Activated CD4-positive, alpha-beta memory T cell treated with anti-CD3 and anti-CD28 coated beads for 36 hours (primary cell): ENCODE measurements at regions not wholly inside any gene's neighbourhood (a gene's known extent, or its start where the extent isn't known, plus 50 kb on each side); places are given as distances from the start of the nearest gene placed in this dataset.

Experiments used
- CTCF ChIA-PET: fragments of 350-600 bp; sonication (Branson Sonifier 250); formaldehyde crosslinking; loops from one replicate; lab custom pipeline; 2021; ENCODE audit warnings: antibody characterized with exemption, inconsistent platforms; lab: Charles Lee
- POLR2A ChIA-PET: fragments of 350-600 bp; sonication (Branson Sonifier 250); formaldehyde crosslinking; loops from one replicate; lab custom pipeline; 2021; ENCODE audit warnings: antibody characterized with exemption; lab: Charles Lee
- DNase-seq: peaks from one replicate; pipeline ENCODE4 v3.0.0-alpha.2; 2020
- H3K27ac Mint-ChIP-seq: one replicate; pipeline ENCODE4 v1.8.0; 2021; ENCODE audit warnings: mixed read lengths
- H3K27me3 Mint-ChIP-seq: one replicate; pipeline ENCODE4 v1.8.0; 2021; ENCODE audit warnings: mixed read lengths
- H3K36me3 Mint-ChIP-seq: one replicate; pipeline ENCODE4 v1.8.0; 2021; ENCODE audit warnings: mixed read lengths
- H3K4me1 Mint-ChIP-seq: one replicate; pipeline ENCODE4 v1.8.0; 2021; ENCODE audit warnings: low read depth, mixed read lengths
- H3K4me3 Mint-ChIP-seq: one replicate; pipeline ENCODE4 v1.8.0; 2021; ENCODE audit warnings: mild to moderate bottlenecking, mixed read lengths
- H3K9me3 Mint-ChIP-seq: one replicate; pipeline ENCODE4 v1.8.0; 2021; ENCODE audit warnings: mixed read lengths
- intact Hi-C: fragments of 100-400 bp; cut with micrococcal nuclease; formaldehyde crosslinking; loops from one replicate; pipeline ENCODE4 v1.15.1; 2023

- H3K36me3 Mint-ChIP-seq = no peaks in the 10 kb centered on the region
- no peak overlapping the region for H3K27ac Mint-ChIP-seq
- CTCF ChIA-PET = no interaction called here
- H3K9me3 Mint-ChIP-seq = no peaks in the 10 kb centered on the region
- H3K4me3 Mint-ChIP-seq = no peak overlapping the region
- H3K4me1 Mint-ChIP-seq = no peaks in the 10 kb centered on the region
- POLR2A ChIA-PET = no interaction called here
- peaks cover 41% of the 10 kb centered on the region for H3K27me3 Mint-ChIP-seq
- no peak for DNase-seq
- intact Hi-C loops = no loop called here
These were observed 88.8 kb upstream of the ZBTB40 start for GRCh38 chr1:22362626-22363402.

DNA sequence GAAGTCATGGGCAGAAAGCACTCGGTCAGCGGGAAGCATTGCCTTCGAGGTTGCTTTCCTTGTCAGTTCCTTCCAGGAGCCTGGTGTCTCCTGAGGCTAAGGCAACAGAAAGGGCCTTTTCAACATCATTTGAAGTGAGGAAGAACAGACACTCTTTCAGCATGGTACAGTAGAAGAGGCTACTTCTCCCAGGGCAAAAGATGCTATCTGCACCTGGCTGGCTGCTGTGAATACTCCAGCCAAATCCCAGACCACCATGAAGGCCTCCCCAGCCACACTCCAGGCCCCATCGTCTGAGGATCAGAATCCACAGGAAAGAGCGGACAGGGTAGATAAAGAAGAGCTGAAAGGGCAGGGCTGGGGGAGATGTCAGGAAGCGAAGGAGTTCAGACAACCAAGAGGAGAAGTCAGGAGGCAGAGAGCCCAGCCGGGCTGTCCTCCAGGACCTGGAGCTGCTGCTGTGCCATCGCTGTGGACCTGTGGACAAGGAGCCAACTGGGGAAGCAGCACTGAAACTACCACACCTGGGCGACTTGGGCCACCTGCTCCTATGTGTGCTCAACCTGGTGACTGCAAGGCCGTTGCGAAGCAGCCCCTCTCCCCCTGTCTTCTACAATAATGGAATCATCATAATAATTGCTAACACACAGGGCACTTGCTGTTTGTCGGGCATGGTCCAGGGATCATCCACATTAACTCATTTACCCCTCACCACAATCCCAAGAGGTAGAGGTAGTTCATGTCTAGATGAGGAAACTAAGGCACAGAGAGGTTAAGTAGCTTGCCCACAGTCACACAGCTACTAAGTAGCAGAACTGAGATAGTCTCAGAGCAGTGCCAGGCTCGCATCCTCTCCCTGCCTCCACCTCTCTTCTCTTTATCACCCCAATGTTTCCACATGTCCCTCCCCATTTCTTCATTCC, 88.0 kb upstream of the ZBTB40 start:
- intact Hi-C loops = no loop called here
- peaks cover 36% of the 10 kb centered on the region for H3K27me3 Mint-ChIP-seq
- no peaks in the 10 kb centered on the region for H3K4me1 Mint-ChIP-seq
- ChIA-PET CTCF (no interaction called here), POLR2A (no interaction called here)
- H3K9me3 Mint-ChIP-seq = no peaks in the 10 kb centered on the region
- no peak overlapping the region for H3K27ac Mint-ChIP-seq
- no peaks in the 10 kb centered on the region for H3K36me3 Mint-ChIP-seq
- H3K4me3 Mint-ChIP-seq = no peak overlapping the region
- DNase-seq = no peak

DNA sequence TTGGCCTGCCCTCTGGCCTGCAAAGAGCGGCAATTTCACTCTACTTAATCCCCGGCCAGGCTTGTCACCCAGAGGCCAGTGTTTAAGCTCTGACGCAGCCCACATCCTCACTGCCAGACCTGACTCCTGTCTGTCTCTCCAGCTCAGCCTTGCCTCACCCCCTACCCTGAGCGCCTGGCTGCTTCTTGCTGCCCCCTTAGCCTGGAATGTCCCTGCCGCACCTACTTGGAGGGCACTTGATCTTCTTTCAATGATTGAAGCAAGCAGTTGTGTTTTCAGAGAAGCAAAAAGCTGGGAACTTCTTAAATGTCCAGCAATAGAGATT, 87.4 kb upstream of the ZBTB40 start:
- no peaks in the 10 kb centered on the region for H3K9me3 Mint-ChIP-seq
- H3K27me3 Mint-ChIP-seq = peaks cover 33% of the 10 kb centered on the region
- no peaks in the 10 kb centered on the region for H3K36me3 Mint-ChIP-seq
- POLR2A ChIA-PET = no interaction called here
- CTCF ChIA-PET = no interaction called here
- H3K4me3 Mint-ChIP-seq = no peak overlapping the region
- DNase-seq = no peak
- H3K27ac Mint-ChIP-seq = no peak overlapping the region
- intact Hi-C loops = no loop called here
- no peaks in the 10 kb centered on the region for H3K4me1 Mint-ChIP-seq

DNA sequence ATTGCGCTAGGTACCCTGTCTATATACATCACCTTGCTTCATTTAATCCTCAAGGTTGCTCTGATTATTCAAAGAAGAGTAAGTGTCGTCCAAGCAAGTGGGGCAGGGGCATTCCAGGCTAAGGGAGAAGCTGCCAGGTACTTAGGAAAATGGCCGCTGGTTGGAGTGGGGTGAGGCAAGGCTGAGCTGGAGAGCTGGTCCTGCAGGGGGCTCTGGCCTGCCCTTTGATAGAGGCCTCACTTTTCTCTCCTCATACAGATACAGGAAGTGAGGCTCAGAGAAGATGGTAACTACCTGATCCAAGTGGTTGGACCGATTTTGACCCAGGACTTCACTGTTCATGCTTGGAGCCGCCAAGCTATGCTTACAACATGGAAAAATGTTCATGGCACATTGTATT, 86.9 kb upstream of the ZBTB40 start:
- Mint-ChIP-seq H3K4me1 (no peaks in the 10 kb centered on the region), H3K36me3 (no peaks in the 10 kb centered on the region), H3K9me3 (no peaks in the 10 kb centered on the region), H3K27me3 (peaks cover 28% of the 10 kb centered on the region), H3K27ac (no peak overlapping the region), H3K4me3 (no peak overlapping the region)
- intact Hi-C loops = no loop called here
- POLR2A ChIA-PET = no interaction called here
- CTCF ChIA-PET = no interaction called here
- DNase-seq = no peak

DNA sequence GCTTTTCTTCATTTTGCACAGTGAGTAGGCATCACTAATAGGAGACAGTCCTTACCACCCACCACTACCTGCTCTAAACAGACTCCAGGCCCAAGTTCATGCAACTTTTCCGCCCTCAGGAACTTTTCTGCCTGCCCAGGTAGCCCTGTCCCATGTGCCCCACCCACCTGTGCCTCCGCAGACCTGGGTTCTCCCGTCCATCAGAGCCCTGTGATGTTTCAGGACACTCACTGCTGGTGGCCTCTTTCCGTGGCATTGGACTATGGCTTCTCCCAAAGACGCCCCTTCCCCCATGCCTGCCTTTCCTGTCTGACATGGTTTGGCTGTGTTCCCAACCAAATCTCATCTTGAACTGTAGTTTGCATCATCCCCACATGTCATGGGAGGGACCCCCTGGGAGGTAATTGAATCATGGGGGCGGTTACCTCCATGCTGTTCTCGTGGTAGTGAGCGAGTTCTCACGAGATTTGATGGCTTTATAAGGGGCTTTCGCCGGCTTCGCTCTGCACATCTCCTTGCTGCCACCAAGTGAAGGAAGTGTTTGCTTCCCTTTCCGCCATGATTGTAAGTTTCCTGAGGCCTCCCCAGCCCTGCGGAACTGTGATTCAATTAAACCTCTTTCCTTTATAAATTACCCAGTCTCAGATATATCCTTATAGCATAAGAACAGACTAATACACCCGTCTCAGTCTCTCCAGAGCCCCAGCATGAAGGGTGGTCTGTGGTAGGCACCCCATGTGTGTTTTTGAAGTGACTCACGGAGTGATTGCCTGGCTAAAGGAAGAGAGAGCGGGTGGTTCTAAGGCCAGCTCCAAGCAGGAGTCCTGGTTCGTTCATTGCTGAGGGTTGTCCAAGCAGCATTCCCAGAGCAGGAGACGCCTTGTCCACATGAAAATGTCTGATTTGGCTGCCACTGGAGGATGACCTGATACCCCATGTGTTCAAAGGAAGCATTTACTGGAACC, 86.0 kb upstream of the ZBTB40 start:
- Mint-ChIP-seq H3K4me3 (no peak overlapping the region), H3K9me3 (no peaks in the 10 kb centered on the region)
- DNase-seq = no peak

GRCh38 chr1:22366346-22366745, 85.3 kb upstream of the ZBTB40 start:
- Mint-ChIP-seq H3K27me3 (peaks cover 22% of the 10 kb centered on the region), H3K36me3 (no peaks in the 10 kb centered on the region), H3K9me3 (no peaks in the 10 kb centered on the region), H3K4me3 (no peak overlapping the region), H3K27ac (no peak overlapping the region), H3K4me1 (no peaks in the 10 kb centered on the region)
- CTCF ChIA-PET = no interaction called here
- POLR2A ChIA-PET = no interaction called here
- DNase-seq = no peak
- intact Hi-C loops = no loop called here

More for the DNA sequence above, 86.0 kb upstream of the ZBTB40 start:
- Mint-ChIP-seq H3K36me3 (no peaks in the 10 kb centered on the region), H3K4me1 (no peaks in the 10 kb centered on the region), H3K27ac (no peak overlapping the region), H3K27me3 (peaks cover 25% of the 10 kb centered on the region)
- ChIA-PET CTCF (no interaction called here), POLR2A (no interaction called here)
- intact Hi-C loops = no loop called here

DNA sequence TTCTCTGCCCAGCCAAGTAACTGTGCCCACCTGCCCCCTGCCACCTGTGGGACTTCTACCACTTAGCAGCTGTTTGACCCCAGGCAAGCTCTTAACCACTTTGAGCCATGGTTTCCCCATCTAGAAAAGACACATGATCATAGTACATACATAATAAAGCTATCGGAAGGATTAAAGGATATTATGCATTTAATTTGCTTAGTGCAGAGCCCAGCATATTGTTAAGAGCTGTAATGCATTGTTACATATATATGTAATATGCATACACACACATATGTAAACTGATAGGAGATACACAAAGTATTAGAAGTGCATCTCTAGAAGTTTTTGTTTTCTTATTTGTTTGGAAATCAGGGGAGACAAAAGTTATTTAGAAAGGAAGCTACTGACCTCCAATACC, 83.5 kb upstream of the ZBTB40 start:
- Mint-ChIP-seq H3K27me3 (peaks cover 23% of the 10 kb centered on the region), H3K4me3 (no peak overlapping the region), H3K36me3 (no peaks in the 10 kb centered on the region), H3K4me1 (no peaks in the 10 kb centered on the region), H3K27ac (no peak overlapping the region), H3K9me3 (peaks cover 5% of the 10 kb centered on the region)
- POLR2A ChIA-PET = no interaction called here
- no peak for DNase-seq
- intact Hi-C loops = no loop called here
- CTCF ChIA-PET = no interaction called here

DNA sequence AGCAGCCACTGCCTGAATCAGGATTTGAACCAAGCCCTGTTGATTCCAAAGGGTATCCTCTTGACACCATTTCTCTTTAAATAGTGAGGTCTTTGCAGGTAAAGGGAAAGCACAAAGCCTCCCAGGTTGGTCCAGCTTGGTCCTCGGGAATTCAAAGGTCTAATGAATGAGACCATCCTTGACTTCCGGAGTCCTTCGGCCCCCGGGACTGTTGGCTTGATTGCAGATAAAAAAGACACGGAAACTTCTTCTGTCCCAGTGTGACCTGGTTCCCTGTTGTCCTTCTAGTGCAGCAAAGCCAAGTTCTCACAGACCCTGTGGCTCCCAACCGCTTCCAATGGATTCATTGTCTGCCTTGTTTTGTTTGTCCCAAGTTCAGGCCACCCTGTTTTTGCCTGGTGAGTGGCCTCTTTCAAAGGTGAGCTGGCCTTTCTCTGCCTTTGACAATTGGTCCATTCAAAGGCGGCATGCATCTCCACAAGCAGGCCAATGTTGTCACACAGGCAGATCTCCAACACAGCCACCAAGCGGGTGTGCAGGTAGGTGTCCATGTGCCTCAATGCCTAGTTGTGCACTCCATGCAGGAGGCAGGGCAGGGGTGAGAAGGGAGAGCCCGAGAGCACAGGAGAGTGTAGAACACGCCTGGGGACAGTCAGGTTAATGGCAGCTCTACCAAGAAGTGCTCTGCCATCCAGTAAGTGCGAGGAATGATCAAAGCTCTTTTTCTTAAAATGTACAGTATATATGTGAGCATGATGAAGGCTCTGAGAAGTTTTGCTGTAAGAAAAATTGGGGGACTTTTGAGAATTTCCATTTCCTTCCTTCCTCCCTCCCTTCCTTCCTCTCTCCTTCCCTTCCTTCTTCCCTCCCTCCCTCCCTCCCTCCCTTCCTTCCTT, 82.1 kb upstream of the ZBTB40 start:
- no peaks in the 10 kb centered on the region for H3K36me3 Mint-ChIP-seq
- intact Hi-C loops = no loop called here
- no peak overlapping the region for H3K4me3 Mint-ChIP-seq
- no peak overlapping the region for H3K27ac Mint-ChIP-seq
- ChIA-PET POLR2A (no interaction called here), CTCF (no interaction called here)
- DNase-seq = no peak
- H3K27me3 Mint-ChIP-seq = peaks cover 17% of the 10 kb centered on the region
- no peaks in the 10 kb centered on the region for H3K4me1 Mint-ChIP-seq
- H3K9me3 Mint-ChIP-seq = peaks cover 10% of the 10 kb centered on the region

GRCh38 chr1:22370190-22370498, 81.5 kb upstream of the ZBTB40 start:
- ChIA-PET POLR2A (no interaction called here), CTCF (no interaction called here)
- H3K36me3 Mint-ChIP-seq = no peaks in the 10 kb centered on the region
- no peak for DNase-seq
- H3K27me3 Mint-ChIP-seq = peaks cover 17% of the 10 kb centered on the region
- no peak overlapping the region for H3K27ac Mint-ChIP-seq
- no peaks in the 10 kb centered on the region for H3K4me1 Mint-ChIP-seq
- intact Hi-C loops = no loop called here
- H3K4me3 Mint-ChIP-seq = no peak overlapping the region
- peaks cover 10% of the 10 kb centered on the region for H3K9me3 Mint-ChIP-seq

- H3K27me3 Mint-ChIP-seq = peaks cover 11% of the 10 kb centered on the region
- CTCF ChIA-PET = no interaction called here
- no peak overlapping the region for H3K4me3 Mint-ChIP-seq
- H3K36me3 Mint-ChIP-seq = no peaks in the 10 kb centered on the region
- intact Hi-C loops = no loop called here
- POLR2A ChIA-PET = no interaction called here
- H3K27ac Mint-ChIP-seq = no peak overlapping the region
- H3K9me3 Mint-ChIP-seq = peaks cover 10% of the 10 kb centered on the region
- no peak for DNase-seq
- no peaks in the 10 kb centered on the region for H3K4me1 Mint-ChIP-seq
These were observed 80.2 kb upstream of the ZBTB40 start for GRCh38 chr1:22371408-22371807.

DNA sequence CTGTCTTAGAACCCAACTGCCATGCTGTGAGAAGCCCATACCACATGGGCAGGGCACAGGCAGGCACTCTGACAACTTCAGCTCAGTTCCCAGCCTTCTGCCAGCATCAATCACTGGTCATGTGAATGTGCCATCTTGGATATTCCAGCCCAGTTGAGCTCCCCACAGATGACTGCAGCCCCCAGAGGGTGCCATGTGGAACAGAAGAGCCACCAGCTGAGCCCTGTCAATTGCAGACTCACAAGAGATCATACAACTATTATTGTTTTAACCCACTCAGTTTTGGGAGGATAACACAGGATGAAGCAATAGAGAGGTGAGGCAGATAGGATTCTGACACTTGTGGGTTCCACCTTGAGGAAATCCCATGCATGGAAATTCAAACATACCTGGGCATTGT, 78.4 kb upstream of the ZBTB40 start:
- CTCF ChIA-PET = no interaction called here
- no peak overlapping the region for H3K27ac Mint-ChIP-seq
- DNase-seq = no peak
- POLR2A ChIA-PET = interaction anchor here (0.5 kb wide), 1 partner anchor 1854 kb away, joined by 7 read pairs; no protein-coding TSS in a partner anchor
- peaks cover 10% of the 10 kb centered on the region for H3K27me3 Mint-ChIP-seq
- no peaks in the 10 kb centered on the region for H3K4me1 Mint-ChIP-seq
- H3K36me3 Mint-ChIP-seq = no peaks in the 10 kb centered on the region
- peaks cover 10% of the 10 kb centered on the region for H3K9me3 Mint-ChIP-seq
- H3K4me3 Mint-ChIP-seq = no peak overlapping the region
- intact Hi-C loops = no loop called here
